ENCODE measurements at regions not wholly inside any gene's neighbourhood (a gene's known extent, or its start where the extent isn't known, plus 50 kb on each side); places are given as distances from the start of the nearest gene placed in this dataset.
A peak's percentile ranks its signal among the peaks of the same experiment; 100 is the strongest.

- DNase-seq (ENCODE audit: low spot score) = no peak
Measured at GRCh38 chr5:4197151-4197550, 601.5 kb downstream of the IRX1 start.

GRCh38 chr5:4198461-4198860 is 602.8 kb downstream of the IRX1 start:
- no peak for DNase-seq (ENCODE audit: low spot score)

GRCh38 chr5:4199049-4199841 is 603.6 kb downstream of the IRX1 start:
- DNase-seq (ENCODE audit: low spot score) = no peak

- no peak for DNase-seq (ENCODE audit: low spot score)
Measured at GRCh38 chr5:4203146-4203545, 607.5 kb downstream of the IRX1 start.

GRCh38 chr5:4204276-4205141 is 608.9 kb downstream of the IRX1 start:
- DNase-seq (ENCODE audit: low spot score) = no peak

GRCh38 chr5:4205398-4205797 is 609.8 kb downstream of the IRX1 start:
- DNase-seq (ENCODE audit: low spot score) = no peak

- peak; percentile 4 for DNase-seq (ENCODE audit: low spot score)
Measured at GRCh38 chr5:4206127-4206526, 610.5 kb downstream of the IRX1 start.

- peak; percentile 9 for DNase-seq (ENCODE audit: low spot score)
Measured at GRCh38 chr5:4207486-4207885, 611.9 kb downstream of the IRX1 start.

- DNase-seq (ENCODE audit: low spot score) = no peak
Measured at GRCh38 chr5:4208537-4208936, 612.9 kb downstream of the IRX1 start.

GRCh38 chr5:4208996-4209395 is 613.4 kb downstream of the IRX1 start:
- no peak for DNase-seq (ENCODE audit: low spot score)

- no peak for DNase-seq (ENCODE audit: low spot score)
Measured at GRCh38 chr5:4212071-4212739, 616.6 kb downstream of the IRX1 start.

GRCh38 chr5:4212981-4213819 is 617.6 kb downstream of the IRX1 start:
- DNase-seq (ENCODE audit: low spot score) = no peak

GRCh38 chr5:4215143-4215542 is 619.5 kb downstream of the IRX1 start:
- DNase-seq (ENCODE audit: low spot score) = no peak

- DNase-seq (ENCODE audit: low spot score) = no peak
Measured at GRCh38 chr5:4216142-4216541, 620.5 kb downstream of the IRX1 start.

GRCh38 chr5:4220016-4220415 is 624.4 kb downstream of the IRX1 start:
- no peak for DNase-seq (ENCODE audit: low spot score)

GRCh38 chr5:4221048-4221447 is 625.4 kb downstream of the IRX1 start:
- DNase-seq (ENCODE audit: low spot score) = no peak

GRCh38 chr5:4222147-4222546 is 626.5 kb downstream of the IRX1 start:
- no peak for DNase-seq (ENCODE audit: low spot score)

GRCh38 chr5:4222821-4223220 is 627.2 kb downstream of the IRX1 start:
- DNase-seq (ENCODE audit: low spot score) = no peak

GRCh38 chr5:4225741-4226140 is 630.1 kb downstream of the IRX1 start:
- no peak for DNase-seq (ENCODE audit: low spot score)

GRCh38 chr5:4226565-4226964 is 630.9 kb downstream of the IRX1 start:
- no peak for DNase-seq (ENCODE audit: low spot score)

GRCh38 chr5:4228708-4229107 is 633.1 kb downstream of the IRX1 start:
- no peak for DNase-seq (ENCODE audit: low spot score)
